Psoas muscle (tissue), 7 donors: ENCODE measurements at regions not wholly inside any gene's neighbourhood (a gene's known extent, or its start where the extent isn't known, plus 50 kb on each side); places are given as distances from the start of the nearest gene placed in this dataset.

ENCODE experiments used
- ATAC-seq, 4 donors: fragments of 200-7000 bp; cut with Tn5 transposase; one replicate each; pipeline ENCODE4 v1.9.1; 2020; ENCODE audit warnings: moderate library complexity in 3 of 4, mild to moderate bottlenecking in 2 of 4
- DNase-seq, 2 donors: peaks; one replicate each; pipeline ENCODE4 v3.0.0-alpha.2; 2020
- H3K27ac ChIP-seq: fragments of 200-600 bp; one replicate; pipeline ENCODE4 v1.8.0; 2022
- H3K27me3 ChIP-seq, 3 donors: fragments of 200-600 bp in 1 of 3; one replicate each; pipeline versions ENCODE4 v1.6.1 to v1.8.0; 2013 to 2022; ENCODE audit warnings: low read length in 2 of 3, mild to moderate bottlenecking in 2 of 3, moderate library complexity in 1 of 3; ENCODE audit not compliant: insufficient read depth in 3 of 3
- H3K36me3 ChIP-seq, 2 donors: fragments of 200-600 bp in 1 of 2; one replicate each; pipeline versions ENCODE4 v1.6.1 to v1.8.0; 2013 to 2022; ENCODE audit warnings: low read depth in 1 of 2, mild to moderate bottlenecking in 1 of 2, moderate library complexity in 1 of 2; ENCODE audit not compliant: insufficient read depth in 1 of 2
- H3K4me1 ChIP-seq: fragments of 200-600 bp; one replicate; pipeline ENCODE4 v1.8.0; 2022
- H3K4me3 ChIP-seq: fragments of 200-600 bp; one replicate; pipeline ENCODE4 v1.8.0; 2022; ENCODE audit warnings: mild to moderate bottlenecking
- H3K9me3 ChIP-seq: fragments of 200-600 bp; one replicate; pipeline ENCODE4 v1.8.0; 2022
- WGBS, 3 donors: extraction: QIAGEN DNeasy Blood & Tissue Kit; methylation state at CpG; one replicate each; pipeline versions ENCODE4 v1.1.6 to v1.1.7; 2013; 5-methylcytosine and 5-hydroxymethylcytosine counted together
- intact Hi-C, 2 donors: fragments of 100-400 bp; cut with DNase I; formaldehyde crosslinking; loops; one replicate each; pipeline versions ENCODE4 v1.11.0 to v1.14.2; 2022
- TF ChIP-seq, protein P1 (sequence below): fragments of 200-600 bp; IDR thresholded peaks from one replicate; pipeline ENCODE4 v1.8.0; 2022; ENCODE audit warnings: antibody characterized with exemption
- donor health status: healthy with polysubstance abuse.
- donor health status: DM: no; HTN: no; CAD: no; lungs with moderate emphysema.
- donor health status: Bipolar disorder and iron deficiency.
- donor health status: healthy.
- donor health status: DM: yes; HTN: yes; CAD: no.
- donor health status: DM: no; HTN: no; CAD: no.
- donor health status: DM: yes; HTN: yes; CAD: no.

DNA sequence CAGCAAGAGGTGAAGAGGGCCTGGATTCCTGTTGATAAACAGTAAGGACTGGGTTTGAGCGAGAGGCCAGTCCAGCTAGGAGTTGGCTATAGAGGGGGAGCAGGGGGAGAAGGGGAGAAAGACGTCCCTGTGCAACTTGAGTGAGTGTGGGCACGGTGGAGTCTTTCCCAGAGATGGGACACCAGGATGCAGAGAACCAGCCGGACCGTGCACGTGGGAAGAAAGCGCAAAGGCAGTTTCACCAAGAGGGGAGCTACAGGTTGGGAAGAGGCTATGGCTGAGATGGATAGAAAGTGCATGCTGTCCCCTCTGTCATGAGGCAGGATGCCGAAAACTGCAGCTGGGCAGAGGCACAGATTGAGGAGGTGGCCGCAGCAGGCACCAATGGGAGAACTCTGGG, 96.0 kb upstream of the TLE3 start:
- Histone ChIP-seq H3K9me3 (no peaks in the 10 kb centered on the region), H3K4me3 (no peak overlapping the region), H3K36me3 (no peaks in the 10 kb centered on the region), H3K4me1 (peaks cover 24% of the 10 kb centered on the region), H3K27ac (no peak overlapping the region), H3K27me3 (no peaks in the 10 kb centered on the region)
- 95 to 96% (median 95%) methylated on average over 9 of the region's 9 CpGs for WGBS, 3 donors
- TF ChIP-seq, protein P1, sequence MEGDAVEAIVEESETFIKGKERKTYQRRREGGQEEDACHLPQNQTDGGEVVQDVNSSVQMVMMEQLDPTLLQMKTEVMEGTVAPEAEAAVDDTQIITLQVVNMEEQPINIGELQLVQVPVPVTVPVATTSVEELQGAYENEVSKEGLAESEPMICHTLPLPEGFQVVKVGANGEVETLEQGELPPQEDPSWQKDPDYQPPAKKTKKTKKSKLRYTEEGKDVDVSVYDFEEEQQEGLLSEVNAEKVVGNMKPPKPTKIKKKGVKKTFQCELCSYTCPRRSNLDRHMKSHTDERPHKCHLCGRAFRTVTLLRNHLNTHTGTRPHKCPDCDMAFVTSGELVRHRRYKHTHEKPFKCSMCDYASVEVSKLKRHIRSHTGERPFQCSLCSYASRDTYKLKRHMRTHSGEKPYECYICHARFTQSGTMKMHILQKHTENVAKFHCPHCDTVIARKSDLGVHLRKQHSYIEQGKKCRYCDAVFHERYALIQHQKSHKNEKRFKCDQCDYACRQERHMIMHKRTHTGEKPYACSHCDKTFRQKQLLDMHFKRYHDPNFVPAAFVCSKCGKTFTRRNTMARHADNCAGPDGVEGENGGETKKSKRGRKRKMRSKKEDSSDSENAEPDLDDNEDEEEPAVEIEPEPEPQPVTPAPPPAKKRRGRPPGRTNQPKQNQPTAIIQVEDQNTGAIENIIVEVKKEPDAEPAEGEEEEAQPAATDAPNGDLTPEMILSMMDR, result no peak
- intact Hi-C loops, result loop anchor here in 1 of 2 donors (10.0 kb wide), 1 partner anchor 379 kb away; no protein-coding TSS in a partner anchor
- no peak for ATAC-seq
- DNase-seq, result no peak

DNA sequence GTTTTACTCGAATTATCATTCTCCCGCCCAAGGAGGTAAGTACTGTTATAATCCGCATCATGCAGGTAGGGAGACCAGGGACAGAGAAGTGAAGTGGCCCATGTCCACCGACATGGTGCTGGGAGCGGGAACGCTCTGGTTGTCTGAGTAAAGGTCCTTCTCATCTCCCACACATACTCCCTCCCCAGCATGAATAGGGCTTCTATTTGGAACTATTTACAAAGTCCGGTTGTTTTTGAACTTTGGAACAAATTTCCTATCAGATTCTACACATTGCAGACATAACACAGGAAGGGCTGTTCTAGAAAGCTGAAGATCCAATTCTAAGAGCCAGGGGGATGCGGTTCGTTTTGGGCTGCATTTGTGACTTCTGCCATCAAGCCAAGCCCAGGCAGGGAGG, 94.8 kb upstream of the TLE3 start:
- peaks cover 24% of the 10 kb centered on the region for H3K4me1 ChIP-seq
- TF ChIP-seq, protein P1, result no peak
- H3K4me3 ChIP-seq, result no peak overlapping the region
- DNase-seq (no peak), ATAC-seq (no peak)
- no peak overlapping the region for H3K27ac ChIP-seq
- no peaks in the 10 kb centered on the region for H3K9me3 ChIP-seq
- intact Hi-C loops, result loop anchor here in 1 of 2 donors (10.0 kb wide), 1 partner anchor 378 kb away; no protein-coding TSS in a partner anchor
- H3K36me3 ChIP-seq, result no peaks in the 10 kb centered on the region
- H3K27me3 ChIP-seq, result no peaks in the 10 kb centered on the region
- WGBS, 3 donors, result 89 to 93% (median 92%) methylated on average over 9 of the region's 9 CpGs

DNA sequence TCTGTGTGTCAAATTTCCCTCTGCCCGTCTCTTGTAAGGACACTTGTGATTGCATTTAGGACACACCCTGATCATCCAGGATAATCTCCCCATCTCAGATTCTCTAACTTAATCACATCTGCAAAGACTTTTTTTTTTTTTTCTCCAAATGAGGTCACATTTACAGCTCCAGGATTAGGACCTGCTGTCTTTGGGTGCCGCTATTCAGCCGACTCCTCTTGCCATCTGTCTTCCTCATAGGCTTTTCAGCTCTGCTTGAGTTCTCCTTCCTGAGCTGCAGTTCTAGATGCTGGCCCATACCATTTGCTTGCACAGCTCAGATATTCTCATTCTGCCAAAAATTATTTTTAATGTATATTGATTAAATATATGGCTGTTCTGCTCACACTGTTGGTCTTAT, 94.3 kb upstream of the TLE3 start:
- Histone ChIP-seq H3K4me3 (no peak overlapping the region), H3K9me3 (no peaks in the 10 kb centered on the region), H3K4me1 (peaks cover 19% of the 10 kb centered on the region)

DNA sequence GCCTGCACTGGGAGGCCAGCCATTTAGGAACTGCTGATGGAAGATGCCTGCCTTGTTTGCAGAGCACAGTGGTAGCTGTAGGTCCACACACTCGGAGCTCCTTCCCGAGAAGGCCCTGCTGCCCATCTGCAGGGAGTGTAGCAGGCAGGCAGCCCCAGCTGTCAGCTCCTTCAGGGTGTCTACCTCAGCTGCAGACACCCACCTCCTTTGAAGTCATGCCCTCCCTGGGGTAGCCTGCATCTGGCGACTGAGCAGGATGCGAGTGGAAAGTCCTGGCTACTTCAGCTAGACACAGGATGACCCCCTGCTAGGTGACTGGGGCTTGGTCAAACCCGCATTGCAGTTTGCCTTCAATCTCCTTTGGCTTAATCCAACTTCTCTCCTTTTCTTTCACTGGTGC, 93.2 kb upstream of the TLE3 start:
- Histone ChIP-seq H3K4me1 (peaks cover 11% of the 10 kb centered on the region), H3K27ac (no peak overlapping the region), H3K36me3 (no peaks in the 10 kb centered on the region), H3K27me3 (no peaks in the 10 kb centered on the region), H3K9me3 (no peaks in the 10 kb centered on the region), H3K4me3 (no peak overlapping the region)
- TF ChIP-seq, protein P1, result no peak
- 85 to 97% (median 95%) methylated on average over 5 of the region's 5 CpGs for WGBS, 3 donors
- DNase-seq, result no peak
- intact Hi-C loops, result loop anchor here in 1 of 2 donors (10.0 kb wide), 1 partner anchor 376 kb away; no protein-coding TSS in a partner anchor
- ATAC-seq, result no peak

More for the DNA sequence above, 94.3 kb upstream of the TLE3 start:
- Histone ChIP-seq H3K36me3 (no peaks in the 10 kb centered on the region), H3K27ac (no peak overlapping the region), H3K27me3 (no peaks in the 10 kb centered on the region)
- TF ChIP-seq, protein P1, result no peak
- ATAC-seq, result no peak
- intact Hi-C loops, result loop anchor here in 1 of 2 donors (10.0 kb wide), 1 partner anchor 377 kb away; no protein-coding TSS in a partner anchor
- DNase-seq, result no peak
- 98 to 100% (median 99%) methylated on average over 3 of the region's 3 CpGs for WGBS, 3 donors
